PC-9 (cell line): ENCODE measurements at regions not wholly inside any gene's neighbourhood (a gene's known extent, or its start where the extent isn't known, plus 50 kb on each side); places are given as distances from the start of the nearest gene placed in this dataset.

Experiments used
- BruUV-seq: library from RNA; stranded (reverse); fragments of 400-500 nt; replicated peaks from 2 replicates; lab custom pipeline; 2021; lab: Mats Ljungman, UMichigan
- CTCF ChIA-PET: fragments of 300-600 bp; sonication (Branson Sonifier 250); formaldehyde crosslinking; loops from one replicate; lab custom pipeline; 2022; ENCODE audit warnings: antibody characterized with exemption; lab: Charles Lee
- POLR2A ChIA-PET: fragments of 300-600 bp; sonication (Branson Sonifier 250); formaldehyde crosslinking; loops from one replicate; lab custom pipeline; 2022; ENCODE audit warnings: antibody characterized with exemption; ENCODE audit not compliant: unreplicated experiment; lab: Charles Lee
- DNase-seq, 2 experiments: peaks; one replicate each; pipeline versions ENCODE4 v3.0.0 to v3.0.0-alpha.2; 2015 to 2022; ENCODE audit warnings: mixed read lengths in 1 of 2
- H2AFZ ChIP-seq: fragments of 200-600 bp; sonication (generic); 2 replicates; pipeline ENCODE4 v1.8.1; 2017; ENCODE audit warnings: antibody characterized with exemption
- H3F3A ChIP-seq: fragments of 200-600 bp; sonication (generic); 2 replicates; pipeline ENCODE4 v1.8.1; 2017; ENCODE audit warnings: antibody characterized with exemption, mild to moderate bottlenecking, low read depth; ENCODE audit not compliant: insufficient read depth
- H3K27ac ChIP-seq: fragments of 200-600 bp; sonication (generic); 2 replicates; pipeline ENCODE4 v1.6.1; 2016; ENCODE audit warnings: mixed run types
- H3K27me3 ChIP-seq: fragments of 200-600 bp; sonication (generic); 2 replicates; pipeline ENCODE4 v1.6.1; 2016; ENCODE audit warnings: low read depth, mixed run types; ENCODE audit not compliant: insufficient read depth
- H3K36me3 ChIP-seq: fragments of 200-600 bp; sonication (generic); 2 replicates; pipeline ENCODE4 v1.6.1; 2016; ENCODE audit warnings: low read depth, mixed run types
- H3K4me1 ChIP-seq: fragments of 200-600 bp; sonication (generic); replicated peaks from 2 replicates; pipeline ENCODE4 v1.6.1; 2016; ENCODE audit warnings: mixed run types; ENCODE audit not compliant: insufficient read depth
- H3K4me2 ChIP-seq: fragments of 200-600 bp; sonication (generic); 2 replicates; pipeline ENCODE4 v1.6.1; 2017; ENCODE audit warnings: mixed run types
- H3K4me3 ChIP-seq: fragments of 200-600 bp; sonication (generic); 2 replicates; pipeline ENCODE4 v1.6.1; 2016; ENCODE audit warnings: mixed run types
- H3K79me2 ChIP-seq: fragments of 200-600 bp; sonication (generic); 2 replicates; pipeline ENCODE4 v1.6.1; 2017; ENCODE audit warnings: low read depth, mixed run types
- H3K9me2 ChIP-seq: fragments of 200-600 bp; sonication (generic); 2 replicates; pipeline ENCODE4 v1.8.1; 2017; ENCODE audit warnings: mild to moderate bottlenecking; ENCODE audit not compliant: insufficient read depth
- H3K9me3 ChIP-seq: fragments of 200-600 bp; sonication (generic); 2 replicates; pipeline ENCODE4 v1.8.1; 2016; ENCODE audit warnings: low read depth; ENCODE audit not compliant: insufficient read depth
- H4K20me1 ChIP-seq: fragments of 200-600 bp; sonication (generic); 2 replicates; pipeline ENCODE4 v1.8.1; 2017; ENCODE audit not compliant: insufficient read depth
- CTCF ChIP-seq: fragments of 200-600 bp; sonication (generic); conservative IDR thresholded peaks from 2 replicates; pipeline ENCODE4 v1.6.1; 2017; ENCODE audit warnings: mixed run types, antibody characterized with exemption, mild to moderate bottlenecking, moderate library complexity
- EZH2 ChIP-seq: fragments of 200-600 bp; sonication (generic); IDR thresholded peaks from 2 replicates; pipeline ENCODE4 v1.8.0; 2017; ENCODE audit warnings: antibody characterized with exemption, low read depth
- intact Hi-C: fragments of 100-400 bp; cut with micrococcal nuclease; formaldehyde crosslinking; loops from one replicate; pipeline ENCODE4 v1.10.0; 2022; ENCODE audit not compliant: unreplicated experiment

GRCh38 chr9:8189881-8190280 lies 390.3 kb upstream of the DMAC1 start:
- no peaks in the 10 kb centered on the region for H3K9me2 ChIP-seq
- H3K79me2 ChIP-seq = no peaks in the 10 kb centered on the region
- POLR2A ChIA-PET = no interaction called here

DNA sequence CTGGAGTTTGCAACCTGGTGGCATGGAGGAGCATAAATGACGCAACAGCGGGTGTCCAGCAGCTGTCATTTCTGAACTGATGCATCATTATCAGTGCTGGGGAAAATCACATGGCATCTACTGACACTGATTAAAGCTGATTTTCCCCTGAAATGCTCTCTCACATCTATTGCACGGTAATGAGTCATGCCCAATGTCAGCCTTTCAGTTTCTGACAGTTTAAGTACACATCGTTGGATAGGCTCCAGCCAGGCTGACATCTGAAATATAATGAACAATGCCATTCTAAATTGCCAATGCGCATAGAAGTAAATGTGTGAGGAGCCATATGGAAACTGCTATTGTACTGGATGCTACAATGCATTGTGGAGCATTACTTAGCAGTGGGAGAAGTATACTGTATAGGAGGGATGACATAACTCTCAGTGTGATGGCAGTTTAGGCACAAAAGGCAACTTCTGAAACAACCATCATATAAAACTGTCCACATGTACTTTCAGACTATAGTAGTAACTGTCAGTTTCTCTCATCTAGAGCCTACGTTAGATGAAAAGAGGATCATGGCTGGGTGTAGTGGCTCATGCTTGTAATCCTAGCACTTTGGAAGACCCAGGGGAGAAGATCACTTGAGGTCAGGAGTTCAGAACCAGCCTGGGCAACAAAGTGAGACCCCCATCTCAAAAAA lies 389.3 kb upstream of the DMAC1 start:
- no peaks in the 10 kb centered on the region for H3K27me3 ChIP-seq
- no peaks in the 10 kb centered on the region for H4K20me1 ChIP-seq
- no peak for DNase-seq
- no peak for TF ChIP-seq EZH2
- TF ChIP-seq CTCF = no peak
- H3F3A ChIP-seq = no peaks in the 10 kb centered on the region
- BruUV-seq = no TSS peak
- H3K9me3 ChIP-seq = no peaks in the 10 kb centered on the region
- ChIA-PET CTCF (no interaction called here), POLR2A (no interaction called here)
- H3K4me2 ChIP-seq = no peak overlapping the region
- H3K36me3 ChIP-seq = no peaks in the 10 kb centered on the region
- no peaks in the 10 kb centered on the region for H3K4me1 ChIP-seq
- H3K27ac ChIP-seq = no peak overlapping the region
- intact Hi-C loops = no loop called here
- no peaks in the 10 kb centered on the region for H3K79me2 ChIP-seq
- H3K4me3 ChIP-seq = no peak overlapping the region
- no peaks in the 10 kb centered on the region for H3K9me2 ChIP-seq
- no peak overlapping the region for H2AFZ ChIP-seq

More at GRCh38 chr9:8189881-8190280, 390.3 kb upstream of the DMAC1 start:
- Histone ChIP-seq H4K20me1 (no peaks in the 10 kb centered on the region), H3K4me1 (no peaks in the 10 kb centered on the region), H3F3A (no peaks in the 10 kb centered on the region), H3K9me3 (no peaks in the 10 kb centered on the region), H2AFZ (no peak overlapping the region), H3K4me2 (no peak overlapping the region), H3K36me3 (no peaks in the 10 kb centered on the region), H3K4me3 (no peak overlapping the region), H3K27ac (no peak overlapping the region), H3K27me3 (no peaks in the 10 kb centered on the region)
- intact Hi-C loops = no loop called here
- CTCF ChIA-PET = no interaction called here
- no peak for DNase-seq
- no TSS peak for BruUV-seq
- TF ChIP-seq CTCF = no peak
- no peak for TF ChIP-seq EZH2

GRCh38 chr9:8186560-8186959 lies 387.0 kb upstream of the DMAC1 start:
- no peaks in the 10 kb centered on the region for H4K20me1 ChIP-seq
- no peak overlapping the region for H3K27ac ChIP-seq
- no peaks in the 10 kb centered on the region for H3K79me2 ChIP-seq
- BruUV-seq = no TSS peak
- no peak for DNase-seq
- no peaks in the 10 kb centered on the region for H3K36me3 ChIP-seq
- no peaks in the 10 kb centered on the region for H3F3A ChIP-seq
- no peak overlapping the region for H2AFZ ChIP-seq
- ChIA-PET CTCF (no interaction called here), POLR2A (no interaction called here)
- no peak for TF ChIP-seq CTCF
- no peak for TF ChIP-seq EZH2
- intact Hi-C loops = no loop called here
- H3K9me3 ChIP-seq = no peaks in the 10 kb centered on the region
- no peaks in the 10 kb centered on the region for H3K9me2 ChIP-seq
- H3K27me3 ChIP-seq = no peaks in the 10 kb centered on the region
- no peak overlapping the region for H3K4me3 ChIP-seq
- no peaks in the 10 kb centered on the region for H3K4me1 ChIP-seq
- no peak overlapping the region for H3K4me2 ChIP-seq
